H1 (cell line): ENCODE measurements at regions not wholly inside any gene's neighbourhood (a gene's known extent, or its start where the extent isn't known, plus 50 kb on each side); places are given as distances from the start of the nearest gene placed in this dataset.

ENCODE experiments used
- CTCF ChIA-PET: fragments of 300-600 bp; sonication (Branson Sonifier 250); formaldehyde crosslinking; loops from one replicate; lab custom pipeline; 2021; ENCODE audit not compliant: partially characterized antibody; lab: Charles Lee
- POLR2A ChIA-PET: fragments of 300-600 bp; sonication (Branson Sonifier 250); formaldehyde crosslinking; loops from one replicate; lab custom pipeline; 2021; ENCODE audit warnings: inconsistent platforms; ENCODE audit not compliant: partially characterized antibody; lab: Charles Lee
- DNase-seq, 2 experiments: peaks; one replicate each; pipeline versions ENCODE4 v3.0.0 to v3.0.0-alpha.2; 2010 to 2022; ENCODE audit warnings: low spot score in 2 of 2, low read depth in 1 of 2, mixed read lengths in 1 of 2
- FAIRE-seq: peaks from 2 replicates; lab custom pipeline; 2011; peaks lifted over from hg19 to GRCh38; lab: Jason Lieb, UNC
- H2AFZ ChIP-seq: 2 replicates; pipeline ENCODE4 v1.8.1; 2012; ENCODE audit warnings: low read length, inconsistent platforms
- H2AK5ac ChIP-seq: 2 replicates; pipeline ENCODE4 v1.6.1; 2013; ENCODE audit warnings: low read depth, low read length
- H2BK120ac ChIP-seq: replicated peaks from 2 replicates; pipeline ENCODE3; 2013; ENCODE audit warnings: low read depth, low read length, inconsistent platforms
- H2BK12ac ChIP-seq: 2 replicates; pipeline ENCODE4 v1.6.1; 2013; ENCODE audit warnings: low read depth, low read length
- H2BK15ac ChIP-seq: 2 replicates; pipeline ENCODE4 v1.6.1; 2013; ENCODE audit warnings: low read length
- H2BK20ac ChIP-seq: 2 replicates; pipeline ENCODE4 v1.6.1; 2013; ENCODE audit warnings: low read length
- H2BK5ac ChIP-seq: 2 replicates; pipeline ENCODE4 v1.6.1; 2013; ENCODE audit warnings: low read depth, low read length
- H3K14ac ChIP-seq: 2 replicates; pipeline ENCODE4 v1.6.1; 2013; ENCODE audit warnings: inconsistent platforms; ENCODE audit not compliant: insufficient read length
- H3K18ac ChIP-seq: 2 replicates; pipeline ENCODE4 v1.6.1; 2013; ENCODE audit warnings: low read length; ENCODE audit errors: extremely low read depth
- H3K23ac ChIP-seq: 2 replicates; pipeline ENCODE4 v1.6.1; 2013; ENCODE audit warnings: inconsistent platforms; ENCODE audit not compliant: insufficient read length
- H3K23me2 ChIP-seq: 2 replicates; pipeline ENCODE4 v1.6.1; 2013; ENCODE audit warnings: low read depth, low read length
- H3K27ac ChIP-seq: 2 replicates; pipeline ENCODE4 v1.6.1; 2011; ENCODE audit warnings: low read depth, low read length, inconsistent platforms
- H3K27me3 ChIP-seq, 4 experiments: replicated peaks in 1 of 4; 1 replicate in 1 of 4; 2 replicates in 3 of 4; pipeline versions ENCODE4 v1.6.1 to v1.8.1; 2011 to 2013; ENCODE audit warnings: low read length in 3 of 4, mild to moderate bottlenecking in 3 of 4, inconsistent platforms in 2 of 4, mixed read lengths in 2 of 4, moderate library complexity in 1 of 4; ENCODE audit not compliant: control insufficient read depth in 3 of 4, insufficient read depth in 3 of 4; ENCODE audit errors: extremely low read depth in 1 of 4
- H3K36me3 ChIP-seq, 4 experiments: 2 replicates each; pipeline versions ENCODE4 v1.6.1 to v1.8.1; 2011 to 2013; ENCODE audit warnings: mild to moderate bottlenecking in 4 of 4, low read length in 3 of 4, moderate library complexity in 2 of 4, control low read depth in 1 of 4, inconsistent platforms in 1 of 4; ENCODE audit not compliant: insufficient read depth in 4 of 4, control insufficient read depth in 2 of 4
- H3K4ac ChIP-seq: replicated peaks from 2 replicates; pipeline ENCODE3; 2013; ENCODE audit warnings: low read length, low read depth, mixed read lengths, inconsistent platforms; ENCODE audit not compliant: insufficient read length
- H3K4me1 ChIP-seq, 4 experiments: replicated peaks in 1 of 4; 1 replicate in 1 of 4; 2 replicates in 3 of 4; pipeline versions ENCODE4 v1.6.1 to v1.8.1; 2011 to 2013; ENCODE audit warnings: low read length in 3 of 4, inconsistent platforms in 2 of 4, mixed read lengths in 1 of 4; ENCODE audit not compliant: insufficient read depth in 4 of 4, control insufficient read depth in 3 of 4
- H3K4me2 ChIP-seq, 2 experiments: 2 replicates each; pipeline versions ENCODE4 v1.6.1 to v1.8.1; 2011 to 2013; ENCODE audit warnings: low read depth in 2 of 2, low read length in 2 of 2, control low read depth in 1 of 2, inconsistent platforms in 1 of 2, mild to moderate bottlenecking in 1 of 2; ENCODE audit not compliant: insufficient read depth in 1 of 2
- H3K4me3 ChIP-seq, 4 experiments: fragments of 200-600, 300-600 bp in 1 of 4; sonication (generic), shearing (Covaris generic), sonication (Bioruptor Twin) in 1 of 4; 2 replicates each; pipeline versions ENCODE4 v1.5.1 to v1.8.1; 2011 to 2016; ENCODE audit warnings: low read length in 4 of 4, low read depth in 3 of 4, control low read depth in 2 of 4, inconsistent platforms in 2 of 4, mild to moderate bottlenecking in 2 of 4, mixed read lengths in 1 of 4, moderate library complexity in 1 of 4; ENCODE audit not compliant: insufficient read depth in 2 of 4; ENCODE audit errors: extremely low read depth in 1 of 4
- H3K56ac ChIP-seq: replicated peaks from 2 replicates; pipeline ENCODE3; 2013; ENCODE audit warnings: low read depth, mild to moderate bottlenecking, mixed read lengths, low read length, inconsistent platforms; ENCODE audit not compliant: insufficient read length
- H3K79me1 ChIP-seq: 2 replicates; pipeline ENCODE4 v1.6.1; 2013; ENCODE audit warnings: low read depth, low read length, control low read depth
- H3K79me2 ChIP-seq, 2 experiments: 2 replicates each; pipeline versions ENCODE4 v1.6.1 to v1.8.1; 2012 to 2013; ENCODE audit warnings: low read length in 2 of 2, mild to moderate bottlenecking in 2 of 2, inconsistent platforms in 1 of 2; ENCODE audit not compliant: insufficient read depth in 2 of 2, control insufficient read depth in 1 of 2
- H3K9ac ChIP-seq, 4 experiments: replicated peaks in 1 of 4; 1 replicate in 1 of 4; 2 replicates in 3 of 4; pipeline versions ENCODE4 v1.6.1 to v1.8.1; 2011 to 2013; ENCODE audit warnings: low read depth in 3 of 4, low read length in 3 of 4, control low read depth in 2 of 4, mild to moderate bottlenecking in 2 of 4, moderate library complexity in 2 of 4, inconsistent platforms in 1 of 4; ENCODE audit errors: extremely low read depth in 1 of 4
- H3K9me3 ChIP-seq, 2 experiments: 2 replicates each; pipeline versions ENCODE4 v1.6.1 to v1.8.1; 2012 to 2013; ENCODE audit warnings: mild to moderate bottlenecking in 2 of 2, moderate library complexity in 2 of 2, control low read depth in 1 of 2, inconsistent platforms in 1 of 2, low read depth in 1 of 2, low read length in 1 of 2, mixed read lengths in 1 of 2; ENCODE audit not compliant: insufficient read depth in 2 of 2
- H4K20me1 ChIP-seq, 2 experiments: replicated peaks in 1 of 2; 2 replicates each; pipeline versions ENCODE3 to v1.8.1; 2011 to 2013; ENCODE audit warnings: inconsistent platforms in 2 of 2, low read length in 2 of 2, mild to moderate bottlenecking in 1 of 2; ENCODE audit not compliant: insufficient read depth in 2 of 2, control insufficient read depth in 1 of 2
- H4K5ac ChIP-seq: 2 replicates; pipeline ENCODE4 v1.6.1; 2013; ENCODE audit warnings: low read length, low read depth, mixed read lengths, inconsistent platforms; ENCODE audit not compliant: insufficient read length
- H4K8ac ChIP-seq: 2 replicates; pipeline ENCODE4 v1.8.0; 2013; ENCODE audit warnings: mild to moderate bottlenecking, moderate library complexity, low read length, inconsistent platforms; ENCODE audit not compliant: insufficient read depth; ENCODE audit errors: extremely low read depth
- H4K91ac ChIP-seq: replicated peaks from 2 replicates; pipeline ENCODE3; 2013; ENCODE audit warnings: low read length, mixed read lengths, inconsistent platforms; ENCODE audit not compliant: insufficient read length
- ASH2L ChIP-seq: fragments of 200-600, 300-600 bp; sonication (generic); IDR thresholded peaks from one replicate; pipeline ENCODE4 v1.7.1; 2017; ENCODE audit warnings: low read length
- ATF3 ChIP-seq: IDR thresholded peaks from 2 replicates; pipeline ENCODE4 v1.6.1; 2011; ENCODE audit warnings: low read depth, mild to moderate bottlenecking, low read length; ENCODE audit not compliant: insufficient read depth
- BCL11A ChIP-seq, 2 experiments: IDR thresholded peaks; one replicate each; pipeline ENCODE4 v1.6.1; 2011; ENCODE audit warnings: low read depth in 2 of 2, low read length in 2 of 2, mild to moderate bottlenecking in 2 of 2
- CBX5 ChIP-seq: fragments of 300-800, 300-1000 bp; sonication (generic); IDR thresholded peaks from 2 replicates; pipeline ENCODE4 v1.7.1; 2016; ENCODE audit warnings: antibody characterized with exemption, low read length, low read depth
- CTBP2 ChIP-seq: IDR thresholded peaks from 2 replicates; pipeline ENCODE4 v1.7.0; 2011; ENCODE audit warnings: borderline replicate concordance, mild to moderate bottlenecking, moderate library complexity, mixed read lengths, low read length; ENCODE audit not compliant: insufficient read depth, insufficient read length
- GABPA ChIP-seq: IDR thresholded peaks from 2 replicates; pipeline ENCODE4 v1.6.1; 2011; ENCODE audit warnings: mild to moderate bottlenecking, low read length, moderate library complexity, borderline replicate concordance; ENCODE audit not compliant: insufficient read depth
- HDAC2 ChIP-seq, 2 experiments: fragments of 300-600 bp in 1 of 2; sonication (generic) in 1 of 2; IDR thresholded peaks; 2 replicates each; pipeline ENCODE4 v1.6.1; 2011 to 2012; ENCODE audit warnings: low read depth in 2 of 2, low read length in 2 of 2, mild to moderate bottlenecking in 2 of 2, moderate library complexity in 2 of 2, borderline replicate concordance in 1 of 2, inconsistent platforms in 1 of 2
- JUN ChIP-seq: IDR thresholded peaks from 2 replicates; pipeline ENCODE4 v1.6.1; 2011; ENCODE audit warnings: low read depth, mild to moderate bottlenecking, improper control_type of control experiment, low read length
- NANOG ChIP-seq: IDR thresholded peaks from 2 replicates; pipeline ENCODE4 v1.6.1; 2011; ENCODE audit warnings: low read length, low read depth, mild to moderate bottlenecking, inconsistent platforms; ENCODE audit not compliant: insufficient read depth, poor library complexity, severe bottlenecking
- POLR2A ChIP-seq, 2 experiments: IDR thresholded peaks; 1 replicate in 1 of 2; 2 replicates in 1 of 2; pipeline ENCODE4 v1.6.1; 2011; ENCODE audit warnings: low read depth in 2 of 2, low read length in 2 of 2, mild to moderate bottlenecking in 2 of 2; ENCODE audit errors: control extremely low read depth in 1 of 2
- RBBP5 ChIP-seq: IDR thresholded peaks from 2 replicates; pipeline ENCODE4 v1.7.1; 2012; ENCODE audit warnings: low read depth, mild to moderate bottlenecking, inconsistent platforms, low read length, moderate library complexity, borderline replicate concordance
- SIRT6 ChIP-seq: IDR thresholded peaks from one replicate; pipeline ENCODE4 v1.7.1; 2012; ENCODE audit warnings: low read length, inconsistent platforms
- SP1 ChIP-seq: IDR thresholded peaks from 2 replicates; pipeline ENCODE4 v1.6.1; 2011; ENCODE audit warnings: low read depth, low read length
- USF2 ChIP-seq: IDR thresholded peaks from 2 replicates; pipeline ENCODE4 v1.6.1; 2011; ENCODE audit warnings: low read length, improper control_type of control experiment
- WGBS, 2 experiments: shearing (Covaris generic) in 1 of 2; methylation state at CpG; one replicate each; pipeline versions ENCODE4 v1.1.6 to v1.1.7; 2013 to 2015; ENCODE audit warnings: low lambda C conversion rate in 2 of 2, mixed read lengths in 2 of 2, inconsistent platforms in 1 of 2, low coverage in 1 of 2, missing lambda C conversion rate in 1 of 2; ENCODE audit not compliant: insufficient replicate concordance in 2 of 2, insufficient coverage in 1 of 2, insufficient read length in 1 of 2; ENCODE audit errors: extremely low coverage in 1 of 2, missing lambda C conversion rate in 1 of 2; 5-methylcytosine and 5-hydroxymethylcytosine counted together

DNA sequence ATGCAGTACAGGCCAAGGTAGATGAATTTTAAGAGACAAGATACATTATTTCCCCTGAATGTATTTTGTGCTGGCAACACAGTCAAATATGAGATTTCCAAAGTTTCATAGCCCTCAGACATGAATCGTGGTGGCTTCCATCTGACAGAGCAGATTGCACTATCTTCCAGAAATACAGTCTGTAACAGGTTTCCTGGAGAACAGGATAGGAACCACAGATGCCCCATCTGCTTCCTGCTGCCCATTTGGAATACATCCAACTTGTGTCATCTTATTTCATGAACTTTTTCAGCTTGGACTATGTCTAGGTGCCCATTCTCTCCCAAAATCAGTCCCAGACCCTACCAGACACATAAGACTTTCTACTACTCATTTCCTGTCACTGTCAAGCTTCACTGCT is 426.0 kb downstream of the KIF16B start:
- Histone ChIP-seq H4K91ac (no peak overlapping the region), H2BK120ac (no peak overlapping the region), H3K36me3 (no peaks in the 10 kb centered on the region), H2BK20ac (no peak overlapping the region), H3K56ac (no peak overlapping the region), H2AFZ (no peak overlapping the region), H2BK5ac (no peak overlapping the region), H4K20me1 (no peaks in the 10 kb centered on the region), H2BK15ac (no peak overlapping the region), H2BK12ac (no peak overlapping the region), H2AK5ac (no peak overlapping the region), H3K27me3 (no peaks in the 10 kb centered on the region), H3K27ac (no peak overlapping the region), H3K4me2 (no peak overlapping the region), H3K9ac (no peak overlapping the region), H3K4ac (no peak overlapping the region), H3K4me1 (no peaks in the 10 kb centered on the region), H3K23ac (no peak overlapping the region), H3K14ac (no peak overlapping the region), H4K5ac (no peak overlapping the region), H3K9me3 (no peaks in the 10 kb centered on the region), H3K79me2 (no peaks in the 10 kb centered on the region), H3K18ac (no peak overlapping the region), H3K4me3 (no peak overlapping the region), H3K23me2 (no peaks in the 10 kb centered on the region), H3K79me1 (no peaks in the 10 kb centered on the region), H4K8ac (no peak overlapping the region)
- 85% methylated on average over 1 of the region's 1 CpG; no CpG with 5 or more reads in 1 of the 2 experiments for WGBS, 2 experiments
- no peak for DNase-seq
- FAIRE-seq, result no peak
- POLR2A ChIA-PET, result no interaction called here
- CTCF ChIA-PET, result no interaction called here
- TF ChIP-seq USF2 (no peak), CBX5 (no peak), JUN (no peak), SP1 (no peak), SIRT6 (no peak), BCL11A (IDR thresholded peaks at IDR 0.05; ENCODE audit: low read depth in 2 of 2, low read length in 2 of 2) (no peak), RBBP5 (no peak), NANOG (no peak), ATF3 (no peak), POLR2A (IDR thresholded peaks at IDR 0.05; ENCODE audit: control extremely low read depth in 1 of 2, low read depth in 2 of 2, low read length in 2 of 2) (no peak), CTBP2 (no peak), GABPA (no peak), ASH2L (no peak), HDAC2 (IDR thresholded peaks at IDR 0.05; ENCODE audit: borderline replicate concordance in 1 of 2, low read depth in 2 of 2, low read length in 2 of 2) (no peak)
